K562 (cell line): ENCODE measurements at regions not wholly inside any gene's neighbourhood (a gene's known extent, or its start where the extent isn't known, plus 50 kb on each side); places are given as distances from the start of the nearest gene placed in this dataset.

ENCODE experiments used
- ATAC-seq: fragments of 200-7000 bp; cut with Tn5 transposase; 3 replicates; pipeline ENCODE4 v1.9.1; 2020; ENCODE audit warnings: moderate library complexity
- BruUV-seq: library from RNA; stranded (reverse); fragments of 400-500 nt; replicated peaks from 2 replicates; lab custom pipeline; 2021; lab: Mats Ljungman, UMichigan
- CTCF ChIA-PET: fragments of 300-600 bp; formaldehyde crosslinking; extraction: SDS; loops from one replicate; lab custom pipeline; 2021; ENCODE audit warnings: low intra/inter-chr PET ratio; lab: Yijun Ruan, JAX
- POLR2A ChIA-PET: fragments of 300-600, 350-650 bp; sonication (Branson Sonifier 250); formaldehyde crosslinking; extraction: SDS; loops from one replicate; lab custom pipeline; 2021; ENCODE audit warnings: antibody characterized with exemption, inconsistent platforms; lab: Yijun Ruan, JAX
- DNase-seq, 4 experiments: peaks; one replicate each; pipeline versions ENCODE4 v3.0.0 to v3.0.0-alpha.2; 2011 to 2018; ENCODE audit warnings: low spot score in 3 of 4, mixed read lengths in 3 of 4; ENCODE audit errors: extremely low read depth in 1 of 4
- FAIRE-seq: peaks from 2 replicates; lab custom pipeline; 2011; peaks lifted over from hg19 to GRCh38; lab: Jason Lieb, UNC
- H2AFZ ChIP-seq: 2 replicates; pipeline ENCODE4 v1.6.0; 2011; ENCODE audit warnings: low read depth, low read length, control low read depth, inconsistent platforms
- H3K27ac ChIP-seq: fragments of 200-600 bp; 3 replicates; pipeline ENCODE4 v1.8.0; 2011; ENCODE audit warnings: low read depth, mild to moderate bottlenecking, control low read depth, inconsistent platforms, low read length, moderate library complexity, mixed read lengths; ENCODE audit errors: extremely low read depth
- H3K27me3 ChIP-seq, 2 experiments: fragments of 300-600 bp in 1 of 2; 2 replicates in 1 of 2; 3 replicates in 1 of 2; pipeline versions ENCODE4 v1.6.0 to v1.8.0; 2011; ENCODE audit warnings: inconsistent platforms in 2 of 2, low read length in 2 of 2, mild to moderate bottlenecking in 1 of 2, mixed read lengths in 1 of 2, moderate library complexity in 1 of 2; ENCODE audit not compliant: control insufficient read depth in 2 of 2, insufficient read depth in 2 of 2
- H3K36me3 ChIP-seq: fragments of 300-600 bp; 3 replicates; pipeline ENCODE4 v1.8.0; 2011; ENCODE audit warnings: mild to moderate bottlenecking, low read length, inconsistent platforms; ENCODE audit not compliant: control insufficient read depth, insufficient read depth
- H3K4me1 ChIP-seq, 2 experiments: fragments of 200-600 bp in 1 of 2; replicated peaks in 1 of 2; 2 replicates in 1 of 2; 3 replicates in 1 of 2; pipeline versions ENCODE4 v1.5.1 to v1.8.0; 2011; ENCODE audit warnings: inconsistent platforms in 2 of 2, low read length in 2 of 2, mild to moderate bottlenecking in 1 of 2, mixed read lengths in 1 of 2, moderate library complexity in 1 of 2; ENCODE audit not compliant: control insufficient read depth in 2 of 2, insufficient read depth in 2 of 2
- H3K4me2 ChIP-seq: 2 replicates; pipeline ENCODE4 v1.6.1; 2011; ENCODE audit warnings: low read length, control low read depth, inconsistent platforms, mixed read lengths; ENCODE audit not compliant: insufficient read depth
- H3K4me3 ChIP-seq: fragments of 200-600 bp; sonication (generic), shearing (Covaris generic); 2 replicates; pipeline ENCODE4 v1.5.1; 2016; ENCODE audit warnings: control low read depth, inconsistent platforms
- H3K79me2 ChIP-seq: fragments of 200-600 bp; 3 replicates; pipeline ENCODE4 v1.8.0; 2011; ENCODE audit warnings: low read length, inconsistent platforms; ENCODE audit not compliant: control insufficient read depth, insufficient read depth
- H3K9ac ChIP-seq, 2 experiments: 2 replicates each; pipeline versions ENCODE4 v1.6.0 to v1.6.1; 2011; ENCODE audit warnings: low read depth in 2 of 2, low read length in 2 of 2, control low read depth in 1 of 2, inconsistent platforms in 1 of 2, mild to moderate bottlenecking in 1 of 2, mixed read lengths in 1 of 2; ENCODE audit not compliant: insufficient read depth in 1 of 2
- H3K9me1 ChIP-seq: one replicate; pipeline ENCODE4 v1.6.0; 2011; ENCODE audit warnings: inconsistent platforms, mild to moderate bottlenecking, low read length, moderate library complexity; ENCODE audit not compliant: control insufficient read depth, insufficient read depth
- H3K9me3 ChIP-seq: replicated peaks from 2 replicates; pipeline ENCODE4 v1.5.1; 2011; ENCODE audit warnings: low read depth, low read length, inconsistent platforms; ENCODE audit not compliant: control insufficient read depth, insufficient read depth
- H4K20me1 ChIP-seq: replicated peaks from 2 replicates; pipeline ENCODE4 v1.6.1; 2011; ENCODE audit warnings: low read length, inconsistent platforms, mixed read lengths; ENCODE audit not compliant: control insufficient read depth, insufficient read depth
- EGR1 ChIP-seq: fragments of 450-650 bp; conservative IDR thresholded peaks from 2 replicates; pipeline ENCODE4 v1.6.1; 2017; ENCODE audit warnings: mild to moderate bottlenecking
- ERF ChIP-seq: fragments of 450-650 bp; formaldehyde crosslinking; IDR thresholded peaks from 2 replicates; pipeline ENCODE4 v1.4.0; 2020; ENCODE audit warnings: mild to moderate bottlenecking, mixed read lengths
- GATAD2B ChIP-seq: fragments of 450-650 bp; IDR thresholded peaks from 2 replicates; pipeline ENCODE4 v1.6.1; 2017; ENCODE audit warnings: mild to moderate bottlenecking, borderline replicate concordance
- ID3 ChIP-seq, 2 experiments: fragments of 250-450 bp in 1 of 2; fragments of 450-650 bp in 1 of 2; sonication (Bioruptor Pico) in 1 of 2; IDR thresholded peaks; 2 replicates each; pipeline versions ENCODE4 v1.6.1 to v1.8.0; 2016 to 2021; ENCODE audit warnings: mild to moderate bottlenecking in 2 of 2, moderate library complexity in 2 of 2, missing compliant biosample characterization in 1 of 2, missing genetic modification characterization in 1 of 2
- ILF3 ChIP-seq: fragments of 450-650 bp; IDR thresholded peaks from 2 replicates; pipeline ENCODE4 v1.6.1; 2018; ENCODE audit warnings: antibody characterized with exemption, mild to moderate bottlenecking, moderate library complexity, borderline replicate concordance
- PHF21A ChIP-seq: fragments of 450-650 bp; IDR thresholded peaks from 2 replicates; pipeline ENCODE4 v1.6.1; 2017; ENCODE audit warnings: low read depth, borderline replicate concordance
- SIN3B ChIP-seq: fragments of 450-650 bp; IDR thresholded peaks from 2 replicates; pipeline ENCODE4 v1.6.1; 2017; ENCODE audit warnings: low read depth, mild to moderate bottlenecking, moderate library complexity
- SMAD3 ChIP-seq: fragments of 450-650 bp; formaldehyde crosslinking; conservative IDR thresholded peaks from 2 replicates; pipeline ENCODE4 v1.4.0; 2020; ENCODE audit warnings: mild to moderate bottlenecking
- ZNF324 ChIP-seq: fragments of 250-450 bp; sonication (Bioruptor Pico); IDR thresholded peaks from 2 replicates; pipeline ENCODE4 v1.4.0; 2020; ENCODE audit warnings: mild to moderate bottlenecking
- ZNF778 ChIP-seq: fragments of 450-650 bp; formaldehyde crosslinking; IDR thresholded peaks from 2 replicates; pipeline ENCODE4 v1.4.0; 2020; ENCODE audit warnings: mild to moderate bottlenecking, moderate library complexity
- WGBS: fragments of 100-300 bp; shearing (Covaris generic); methylation state at CpG from one replicate; pipeline ENCODE4 v1.1.6; 2016; ENCODE audit warnings: low coverage, mixed read lengths; ENCODE audit not compliant: insufficient coverage; ENCODE audit errors: missing lambda C conversion rate; 5-methylcytosine and 5-hydroxymethylcytosine counted together
- in situ Hi-C: fragments of 300-500 bp; cut with MboI; formaldehyde crosslinking; loops from 4 replicates; pipeline ENCODE4 v1.15.0; 2018; ENCODE audit warnings: inconsistent platforms, mixed read lengths
- intact Hi-C: fragments of 100-400 bp; cut with micrococcal nuclease; formaldehyde crosslinking; loops from 2 replicates; pipeline ENCODE4 v1.14.2; 2022
- TF ChIP-seq, protein P1 (sequence below): fragments of 150-350 bp; IDR thresholded peaks from 2 replicates; pipeline ENCODE4 v1.6.1; 2014; ENCODE audit warnings: low read depth, mild to moderate bottlenecking, low read length, borderline replicate concordance
- TF ChIP-seq, protein P2 (sequence below): sonication (generic); formaldehyde crosslinking; IDR thresholded peaks from 2 replicates; pipeline ENCODE4 v1.8.0; 2022; ENCODE audit warnings: mild to moderate bottlenecking, missing genetic modification reagents, borderline replicate concordance

- TF ChIP-seq ILF3 (no peak), ID3 (CRISPR knock-in tag; IDR thresholded peaks at IDR 0.05) (no peak), ID3 (tag; IDR thresholded peaks at IDR 0.05) (no peak)
Observed at GRCh38 chrY:19319135-19319534, 425.4 kb downstream of the KDM5D start (continued).

GRCh38 chrY:19317271-19317987 lies 427.1 kb downstream of the KDM5D start:
- H4K20me1 ChIP-seq = no peaks in the 10 kb centered on the region
- H3K4me2 ChIP-seq = no peak overlapping the region
- H3K4me3 ChIP-seq = no peak overlapping the region
- no peaks in the 10 kb centered on the region for H3K4me1 ChIP-seq
- no TSS peak for BruUV-seq
- POLR2A ChIA-PET = no interaction called here
- H3K9me3 ChIP-seq = no peaks in the 10 kb centered on the region
- no peaks in the 10 kb centered on the region for H3K9me1 ChIP-seq
- DNase-seq (no peak), FAIRE-seq (no peak), ATAC-seq (no peak)
- H3K27me3 ChIP-seq = no peaks in the 10 kb centered on the region
- H2AFZ ChIP-seq = no peak overlapping the region
- no peak overlapping the region for H3K9ac ChIP-seq
- intact Hi-C loops (no loop called here), in situ Hi-C loops (no loop called here)
- no peaks in the 10 kb centered on the region for H3K79me2 ChIP-seq
- WGBS = no CpG with 5 or more reads among the region's 1 CpG
- no peaks in the 10 kb centered on the region for H3K36me3 ChIP-seq
- CTCF ChIA-PET = no interaction called here
- no peak overlapping the region for H3K27ac ChIP-seq
- no peak for TF ChIP-seq SMAD3
- TF ChIP-seq EGR1 = no peak
- no peak for TF ChIP-seq ZNF324 (CRISPR knock-in tag)
- TF ChIP-seq, protein P1, sequence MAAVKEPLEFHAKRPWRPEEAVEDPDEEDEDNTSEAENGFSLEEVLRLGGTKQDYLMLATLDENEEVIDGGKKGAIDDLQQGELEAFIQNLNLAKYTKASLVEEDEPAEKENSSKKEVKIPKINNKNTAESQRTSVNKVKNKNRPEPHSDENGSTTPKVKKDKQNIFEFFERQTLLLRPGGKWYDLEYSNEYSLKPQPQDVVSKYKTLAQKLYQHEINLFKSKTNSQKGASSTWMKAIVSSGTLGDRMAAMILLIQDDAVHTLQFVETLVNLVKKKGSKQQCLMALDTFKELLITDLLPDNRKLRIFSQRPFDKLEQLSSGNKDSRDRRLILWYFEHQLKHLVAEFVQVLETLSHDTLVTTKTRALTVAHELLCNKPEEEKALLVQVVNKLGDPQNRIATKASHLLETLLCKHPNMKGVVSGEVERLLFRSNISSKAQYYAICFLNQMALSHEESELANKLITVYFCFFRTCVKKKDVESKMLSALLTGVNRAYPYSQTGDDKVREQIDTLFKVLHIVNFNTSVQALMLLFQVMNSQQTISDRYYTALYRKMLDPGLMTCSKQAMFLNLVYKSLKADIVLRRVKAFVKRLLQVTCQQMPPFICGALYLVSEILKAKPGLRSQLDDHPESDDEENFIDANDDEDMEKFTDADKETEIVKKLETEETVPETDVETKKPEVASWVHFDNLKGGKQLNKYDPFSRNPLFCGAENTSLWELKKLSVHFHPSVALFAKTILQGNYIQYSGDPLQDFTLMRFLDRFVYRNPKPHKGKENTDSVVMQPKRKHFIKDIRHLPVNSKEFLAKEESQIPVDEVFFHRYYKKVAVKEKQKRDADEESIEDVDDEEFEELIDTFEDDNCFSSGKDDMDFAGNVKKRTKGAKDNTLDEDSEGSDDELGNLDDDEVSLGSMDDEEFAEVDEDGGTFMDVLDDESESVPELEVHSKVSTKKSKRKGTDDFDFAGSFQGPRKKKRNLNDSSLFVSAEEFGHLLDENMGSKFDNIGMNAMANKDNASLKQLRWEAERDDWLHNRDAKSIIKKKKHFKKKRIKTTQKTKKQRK = no peak
- no peak for TF ChIP-seq GATAD2B
- TF ChIP-seq, protein P2, sequence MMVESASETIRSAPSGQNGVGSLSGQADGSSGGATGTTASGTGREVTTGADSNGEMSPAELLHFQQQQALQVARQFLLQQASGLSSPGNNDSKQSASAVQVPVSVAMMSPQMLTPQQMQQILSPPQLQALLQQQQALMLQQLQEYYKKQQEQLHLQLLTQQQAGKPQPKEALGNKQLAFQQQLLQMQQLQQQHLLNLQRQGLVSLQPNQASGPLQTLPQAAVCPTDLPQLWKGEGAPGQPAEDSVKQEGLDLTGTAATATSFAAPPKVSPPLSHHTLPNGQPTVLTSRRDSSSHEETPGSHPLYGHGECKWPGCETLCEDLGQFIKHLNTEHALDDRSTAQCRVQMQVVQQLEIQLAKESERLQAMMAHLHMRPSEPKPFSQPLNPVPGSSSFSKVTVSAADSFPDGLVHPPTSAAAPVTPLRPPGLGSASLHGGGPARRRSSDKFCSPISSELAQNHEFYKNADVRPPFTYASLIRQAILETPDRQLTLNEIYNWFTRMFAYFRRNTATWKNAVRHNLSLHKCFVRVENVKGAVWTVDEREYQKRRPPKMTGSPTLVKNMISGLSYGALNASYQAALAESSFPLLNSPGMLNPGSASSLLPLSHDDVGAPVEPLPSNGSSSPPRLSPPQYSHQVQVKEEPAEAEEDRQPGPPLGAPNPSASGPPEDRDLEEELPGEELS (CRISPR knock-in tag) = no peak
- TF ChIP-seq SIN3B = no peak
- no peak for TF ChIP-seq ZNF778
- TF ChIP-seq ERF (CRISPR knock-in tag) = no peak
- TF ChIP-seq PHF21A = no peak
